NCI-H1105 (cell line): ENCODE measurements at regions not wholly inside any gene's neighbourhood (a gene's known extent, or its start where the extent isn't known, plus 50 kb on each side); places are given as distances from the start of the nearest gene placed in this dataset.
"Not testable (repeated sequence)": the region's sequence is repeated elsewhere in the genome, so short reads cannot be mapped to it uniquely, and the experiment has no call there.

Source experiments
- DNase-seq: peaks from one replicate; lab custom pipeline; 2025; lab: John Stamatoyannopoulos, UW

- DNase-seq: no peak
Observed at GRCh38 chrX:54615109-54615508, 85.1 kb downstream of the GNL3L start.

GRCh38 chrX:54633641-54634040 is 103.6 kb downstream of the GNL3L start:
- no peak for DNase-seq

GRCh38 chrX:54639018-54639345 is 109.0 kb downstream of the GNL3L start:
- DNase-seq: no peak

- peak; percentile 93 for DNase-seq
Observed at GRCh38 chrX:54639346-54640102, 109.5 kb downstream of the GNL3L start.

- no peak for DNase-seq
Observed at GRCh38 chrX:54640103-54640690, 110.2 kb downstream of the GNL3L start.

GRCh38 chrX:54640736-54641135 is 110.7 kb downstream of the GNL3L start:
- DNase-seq: no peak

GRCh38 chrX:54641530-54641929 is 111.5 kb downstream of the GNL3L start:
- no peak for DNase-seq

- DNase-seq: not testable (repeated sequence)
Observed at GRCh38 chrX:54647607-54648006, 117.6 kb downstream of the GNL3L start.

- DNase-seq: no peak
Observed at GRCh38 chrX:54659547-54659946, 129.5 kb downstream of the GNL3L start.

GRCh38 chrX:54675762-54676161 is 122.3 kb downstream of the ITIH6 start:
- no peak for DNase-seq

GRCh38 chrX:54695231-54695630 is 102.8 kb downstream of the ITIH6 start:
- no peak for DNase-seq

GRCh38 chrX:54695816-54696487 is 102.1 kb downstream of the ITIH6 start:
- DNase-seq: no peak
